H1 (cell line): ENCODE measurements at regions not wholly inside any gene's neighbourhood (a gene's known extent, or its start where the extent isn't known, plus 50 kb on each side); places are given as distances from the start of the nearest gene placed in this dataset.
A peak's percentile ranks its signal among the peaks of the same experiment; 100 is the strongest.

Experiments used
- CTCF ChIA-PET: fragments of 300-600 bp; sonication (Branson Sonifier 250); formaldehyde crosslinking; loops from one replicate; lab custom pipeline; 2021; ENCODE audit not compliant: partially characterized antibody; lab: Charles Lee
- POLR2A ChIA-PET: fragments of 300-600 bp; sonication (Branson Sonifier 250); formaldehyde crosslinking; loops from one replicate; lab custom pipeline; 2021; ENCODE audit warnings: inconsistent platforms; ENCODE audit not compliant: partially characterized antibody; lab: Charles Lee
- DNase-seq, 2 experiments: peaks; one replicate each; pipeline versions ENCODE4 v3.0.0 to v3.0.0-alpha.2; 2010 to 2022; ENCODE audit warnings: low spot score in 2 of 2, low read depth in 1 of 2, mixed read lengths in 1 of 2
- FAIRE-seq: peaks from 2 replicates; lab custom pipeline; 2011; peaks lifted over from hg19 to GRCh38; lab: Jason Lieb, UNC
- H2AFZ ChIP-seq: 2 replicates; pipeline ENCODE4 v1.8.1; 2012; ENCODE audit warnings: low read length, inconsistent platforms
- H2AK5ac ChIP-seq: 2 replicates; pipeline ENCODE4 v1.6.1; 2013; ENCODE audit warnings: low read depth, low read length
- H2BK120ac ChIP-seq: replicated peaks from 2 replicates; pipeline ENCODE3; 2013; ENCODE audit warnings: low read depth, low read length, inconsistent platforms
- H2BK12ac ChIP-seq: 2 replicates; pipeline ENCODE4 v1.6.1; 2013; ENCODE audit warnings: low read depth, low read length
- H2BK15ac ChIP-seq: 2 replicates; pipeline ENCODE4 v1.6.1; 2013; ENCODE audit warnings: low read length
- H2BK20ac ChIP-seq: 2 replicates; pipeline ENCODE4 v1.6.1; 2013; ENCODE audit warnings: low read length
- H2BK5ac ChIP-seq: 2 replicates; pipeline ENCODE4 v1.6.1; 2013; ENCODE audit warnings: low read depth, low read length
- H3K14ac ChIP-seq: 2 replicates; pipeline ENCODE4 v1.6.1; 2013; ENCODE audit warnings: inconsistent platforms; ENCODE audit not compliant: insufficient read length
- H3K18ac ChIP-seq: 2 replicates; pipeline ENCODE4 v1.6.1; 2013; ENCODE audit warnings: low read length; ENCODE audit errors: extremely low read depth
- H3K23ac ChIP-seq: 2 replicates; pipeline ENCODE4 v1.6.1; 2013; ENCODE audit warnings: inconsistent platforms; ENCODE audit not compliant: insufficient read length
- H3K23me2 ChIP-seq: 2 replicates; pipeline ENCODE4 v1.6.1; 2013; ENCODE audit warnings: low read depth, low read length
- H3K27ac ChIP-seq: 2 replicates; pipeline ENCODE4 v1.6.1; 2011; ENCODE audit warnings: low read depth, low read length, inconsistent platforms
- H3K27me3 ChIP-seq, 4 experiments: replicated peaks in 1 of 4; 1 replicate in 1 of 4; 2 replicates in 3 of 4; pipeline versions ENCODE4 v1.6.1 to v1.8.1; 2011 to 2013; ENCODE audit warnings: low read length in 3 of 4, mild to moderate bottlenecking in 3 of 4, inconsistent platforms in 2 of 4, mixed read lengths in 2 of 4, moderate library complexity in 1 of 4; ENCODE audit not compliant: control insufficient read depth in 3 of 4, insufficient read depth in 3 of 4; ENCODE audit errors: extremely low read depth in 1 of 4
- H3K36me3 ChIP-seq, 4 experiments: 2 replicates each; pipeline versions ENCODE4 v1.6.1 to v1.8.1; 2011 to 2013; ENCODE audit warnings: mild to moderate bottlenecking in 4 of 4, low read length in 3 of 4, moderate library complexity in 2 of 4, control low read depth in 1 of 4, inconsistent platforms in 1 of 4; ENCODE audit not compliant: insufficient read depth in 4 of 4, control insufficient read depth in 2 of 4
- H3K4ac ChIP-seq: replicated peaks from 2 replicates; pipeline ENCODE3; 2013; ENCODE audit warnings: low read length, low read depth, mixed read lengths, inconsistent platforms; ENCODE audit not compliant: insufficient read length
- H3K4me1 ChIP-seq, 4 experiments: replicated peaks in 1 of 4; 1 replicate in 1 of 4; 2 replicates in 3 of 4; pipeline versions ENCODE4 v1.6.1 to v1.8.1; 2011 to 2013; ENCODE audit warnings: low read length in 3 of 4, inconsistent platforms in 2 of 4, mixed read lengths in 1 of 4; ENCODE audit not compliant: insufficient read depth in 4 of 4, control insufficient read depth in 3 of 4
- H3K4me2 ChIP-seq, 2 experiments: 2 replicates each; pipeline versions ENCODE4 v1.6.1 to v1.8.1; 2011 to 2013; ENCODE audit warnings: low read depth in 2 of 2, low read length in 2 of 2, control low read depth in 1 of 2, inconsistent platforms in 1 of 2, mild to moderate bottlenecking in 1 of 2; ENCODE audit not compliant: insufficient read depth in 1 of 2
- H3K4me3 ChIP-seq, 4 experiments: fragments of 200-600, 300-600 bp in 1 of 4; sonication (generic), shearing (Covaris generic), sonication (Bioruptor Twin) in 1 of 4; 2 replicates each; pipeline versions ENCODE4 v1.5.1 to v1.8.1; 2011 to 2016; ENCODE audit warnings: low read length in 4 of 4, low read depth in 3 of 4, control low read depth in 2 of 4, inconsistent platforms in 2 of 4, mild to moderate bottlenecking in 2 of 4, mixed read lengths in 1 of 4, moderate library complexity in 1 of 4; ENCODE audit not compliant: insufficient read depth in 2 of 4; ENCODE audit errors: extremely low read depth in 1 of 4
- H3K56ac ChIP-seq: replicated peaks from 2 replicates; pipeline ENCODE3; 2013; ENCODE audit warnings: low read depth, mild to moderate bottlenecking, mixed read lengths, low read length, inconsistent platforms; ENCODE audit not compliant: insufficient read length
- H3K79me1 ChIP-seq: 2 replicates; pipeline ENCODE4 v1.6.1; 2013; ENCODE audit warnings: low read depth, low read length, control low read depth
- H3K79me2 ChIP-seq, 2 experiments: 2 replicates each; pipeline versions ENCODE4 v1.6.1 to v1.8.1; 2012 to 2013; ENCODE audit warnings: low read length in 2 of 2, mild to moderate bottlenecking in 2 of 2, inconsistent platforms in 1 of 2; ENCODE audit not compliant: insufficient read depth in 2 of 2, control insufficient read depth in 1 of 2
- H3K9ac ChIP-seq, 4 experiments: replicated peaks in 1 of 4; 1 replicate in 1 of 4; 2 replicates in 3 of 4; pipeline versions ENCODE4 v1.6.1 to v1.8.1; 2011 to 2013; ENCODE audit warnings: low read depth in 3 of 4, low read length in 3 of 4, control low read depth in 2 of 4, mild to moderate bottlenecking in 2 of 4, moderate library complexity in 2 of 4, inconsistent platforms in 1 of 4; ENCODE audit errors: extremely low read depth in 1 of 4
- H3K9me3 ChIP-seq, 2 experiments: 2 replicates each; pipeline versions ENCODE4 v1.6.1 to v1.8.1; 2012 to 2013; ENCODE audit warnings: mild to moderate bottlenecking in 2 of 2, moderate library complexity in 2 of 2, control low read depth in 1 of 2, inconsistent platforms in 1 of 2, low read depth in 1 of 2, low read length in 1 of 2, mixed read lengths in 1 of 2; ENCODE audit not compliant: insufficient read depth in 2 of 2
- H4K20me1 ChIP-seq, 2 experiments: replicated peaks in 1 of 2; 2 replicates each; pipeline versions ENCODE3 to v1.8.1; 2011 to 2013; ENCODE audit warnings: inconsistent platforms in 2 of 2, low read length in 2 of 2, mild to moderate bottlenecking in 1 of 2; ENCODE audit not compliant: insufficient read depth in 2 of 2, control insufficient read depth in 1 of 2
- H4K5ac ChIP-seq: 2 replicates; pipeline ENCODE4 v1.6.1; 2013; ENCODE audit warnings: low read length, low read depth, mixed read lengths, inconsistent platforms; ENCODE audit not compliant: insufficient read length
- H4K8ac ChIP-seq: 2 replicates; pipeline ENCODE4 v1.8.0; 2013; ENCODE audit warnings: mild to moderate bottlenecking, moderate library complexity, low read length, inconsistent platforms; ENCODE audit not compliant: insufficient read depth; ENCODE audit errors: extremely low read depth
- H4K91ac ChIP-seq: replicated peaks from 2 replicates; pipeline ENCODE3; 2013; ENCODE audit warnings: low read length, mixed read lengths, inconsistent platforms; ENCODE audit not compliant: insufficient read length
- CHD1 ChIP-seq: IDR thresholded peaks from 2 replicates; pipeline ENCODE4 v1.6.1; 2012; ENCODE audit warnings: low read depth, low read length, improper control_type of control experiment
- GTF2F1 ChIP-seq: IDR thresholded peaks from 2 replicates; pipeline ENCODE4 v1.6.1; 2012; ENCODE audit warnings: low read depth, low read length, improper control_type of control experiment, borderline replicate concordance
- HDAC6 ChIP-seq: IDR thresholded peaks from one replicate; pipeline ENCODE4 v1.7.1; 2012; ENCODE audit warnings: low read depth, mild to moderate bottlenecking, inconsistent platforms, low read length, moderate library complexity
- SIRT6 ChIP-seq: IDR thresholded peaks from one replicate; pipeline ENCODE4 v1.7.1; 2012; ENCODE audit warnings: low read length, inconsistent platforms
- TEAD4 ChIP-seq: IDR thresholded peaks from 2 replicates; pipeline ENCODE4 v1.6.1; 2012; ENCODE audit warnings: low read depth, low read length, inconsistent platforms, mixed read lengths
- YY1 ChIP-seq: IDR thresholded peaks from 2 replicates; pipeline ENCODE4 v1.6.1; 2011; ENCODE audit warnings: low read depth, mild to moderate bottlenecking, low read length
- whole genome bisulfite sequencing, 2 experiments: shearing (Covaris generic) in 1 of 2; methylation state at CpG; one replicate each; pipeline versions ENCODE4 v1.1.6 to v1.1.7; 2013 to 2015; ENCODE audit warnings: low lambda C conversion rate in 2 of 2, mixed read lengths in 2 of 2, inconsistent platforms in 1 of 2, low coverage in 1 of 2, missing lambda C conversion rate in 1 of 2; ENCODE audit not compliant: insufficient replicate concordance in 2 of 2, insufficient coverage in 1 of 2, insufficient read length in 1 of 2; ENCODE audit errors: extremely low coverage in 1 of 2, missing lambda C conversion rate in 1 of 2; 5-methylcytosine and 5-hydroxymethylcytosine counted together
- TF ChIP-seq, protein P1 (sequence below): IDR thresholded peaks from 2 replicates; pipeline ENCODE4 v1.6.1; 2012; ENCODE audit warnings: inconsistent platforms

DNA sequence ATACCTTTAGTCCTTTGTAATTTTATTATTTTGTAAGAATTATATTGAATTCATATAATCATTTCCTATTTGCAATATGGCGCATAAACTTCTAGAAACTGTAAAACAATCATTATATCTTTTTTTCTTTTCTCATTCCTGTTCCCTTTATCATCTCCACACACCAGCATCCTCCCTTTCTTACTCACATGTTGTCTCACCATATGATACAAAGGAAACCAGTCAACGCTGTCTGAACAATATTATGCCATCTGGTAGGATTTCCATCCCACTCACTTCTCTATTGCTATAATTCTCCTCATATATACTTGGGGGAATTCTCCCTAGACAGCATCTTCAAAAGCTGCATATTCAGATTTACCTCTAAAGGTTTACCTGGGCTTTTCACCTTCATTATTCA is 389.8 kb downstream of the NDFIP2 start:
- H3K23me2 ChIP-seq = no peaks in the 10 kb centered on the region; the same call in 1 of the 2 replicates
- no peak overlapping the region for H4K91ac ChIP-seq
- no peak overlapping the region for H2BK5ac ChIP-seq
- H3K18ac ChIP-seq = no peak overlapping the region
- no peaks in the 10 kb centered on the region for H4K20me1 ChIP-seq
- H3K9me3 ChIP-seq = no peaks in the 10 kb centered on the region
- TF ChIP-seq GTF2F1 (no peak), CHD1 (no peak), HDAC6 (no peak), YY1 (no peak), SIRT6 (no peak), TEAD4 (no peak)
- TF ChIP-seq, protein P1, sequence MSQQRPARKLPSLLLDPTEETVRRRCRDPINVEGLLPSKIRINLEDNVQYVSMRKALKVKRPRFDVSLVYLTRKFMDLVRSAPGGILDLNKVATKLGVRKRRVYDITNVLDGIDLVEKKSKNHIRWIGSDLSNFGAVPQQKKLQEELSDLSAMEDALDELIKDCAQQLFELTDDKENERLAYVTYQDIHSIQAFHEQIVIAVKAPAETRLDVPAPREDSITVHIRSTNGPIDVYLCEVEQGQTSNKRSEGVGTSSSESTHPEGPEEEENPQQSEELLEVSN = no peak
- TF ChIP-seq, all 59 proteins: peak for 0
- no peaks in the 10 kb centered on the region for H3K27me3 ChIP-seq
- H3K79me2 ChIP-seq = no peaks in the 10 kb centered on the region
- H3K36me3 ChIP-seq = no peaks in the 10 kb centered on the region
- no peak overlapping the region for H3K14ac ChIP-seq
- H2AK5ac ChIP-seq = no peak overlapping the region
- no peak overlapping the region for H2BK12ac ChIP-seq
- no peak overlapping the region for H3K4ac ChIP-seq
- ChIA-PET POLR2A (interaction anchor here (0.6 to 1.3 kb wide), 3 partner anchors 16 to 439 kb away, joined by 3 to 5 read pairs (median 3); no protein-coding TSS in a partner anchor), CTCF (interaction anchor here (0.6 kb wide), 1 partner anchor 311 kb away, joined by 3 read pairs; no protein-coding TSS in a partner anchor)
- no peak overlapping the region for H3K56ac ChIP-seq
- H3K79me1 ChIP-seq = no peaks in the 10 kb centered on the region; the same call in 1 of the 2 replicates
- no peak overlapping the region for H3K27ac ChIP-seq
- H2BK20ac ChIP-seq = no peak overlapping the region
- H3K4me3 ChIP-seq = no peak overlapping the region
- H3K23ac ChIP-seq = no peak overlapping the region
- H3K4me1 ChIP-seq = peaks cover 1 to 5% (median 3%) of the 10 kb centered on the region in 4 experiments; a peak in 4 of 7 replicates
- WGBS, 2 experiments = 90% methylated on average over 2 of the region's 2 CpGs; no CpG with 5 or more reads in 1 of the 2 experiments
- H2AFZ ChIP-seq = 0 out of 2 replicates have a peak overlapping the region, but pooled peaks have one; percentile 36
- no peak for DNase-seq
- no peak overlapping the region for H3K9ac ChIP-seq
- H4K8ac ChIP-seq = no peak overlapping the region
- no peak overlapping the region for H4K5ac ChIP-seq
- no peak overlapping the region for H2BK120ac ChIP-seq
- no peak overlapping the region for H3K4me2 ChIP-seq
- no peak for FAIRE-seq
- H2BK15ac ChIP-seq = no peak overlapping the region
